Esophagus squamous epithelium (tissue), 5 donors: ENCODE measurements at regions not wholly inside any gene's neighbourhood (a gene's known extent, or its start where the extent isn't known, plus 50 kb on each side); places are given as distances from the start of the nearest gene placed in this dataset.

Source experiments
- DNase-seq: peaks from one replicate; lab custom pipeline; 2025; lab: John Stamatoyannopoulos, UW
- H3K27ac ChIP-seq, 4 donors: fragments of 200-600 bp; sonication (generic); one replicate each; pipeline ENCODE4 v1.5.1; 2016 to 2019; ENCODE audit warnings: mild to moderate bottlenecking in 1 of 4
- H3K27me3 ChIP-seq, 4 donors: fragments of 200-600 bp; sonication (generic); 1 replicate in 3 of 4; 2 replicates in 1 of 4; pipeline versions ENCODE4 v1.5.1 to v1.6.0; 2017 to 2021; ENCODE audit warnings: antibody characterized with exemption in 1 of 4
- H3K36me3 ChIP-seq, 3 donors: fragments of 200-600 bp; sonication (generic); one replicate each; pipeline ENCODE4 v1.5.1; 2016 to 2019
- H3K4me1 ChIP-seq, 3 donors: fragments of 200-600 bp; sonication (generic); one replicate each; pipeline ENCODE4 v1.5.1; 2017 to 2019
- H3K4me3 ChIP-seq, 4 donors: fragments of 200-600 bp; sonication (generic); 1 replicate in 3 of 4; 2 replicates in 1 of 4; pipeline ENCODE4 v1.5.1; 2016 to 2019; ENCODE audit warnings: mild to moderate bottlenecking in 2 of 4, moderate library complexity in 1 of 4
- H3K9me3 ChIP-seq, 3 donors: fragments of 200-600 bp; sonication (generic); one replicate each; pipeline ENCODE4 v1.5.1; 2016 to 2019
- POLR2A ChIP-seq, 4 donors: fragments of 450-650 bp; IDR thresholded peaks; one replicate each; pipeline ENCODE4 v1.6.1; 2017; ENCODE audit warnings: antibody characterized with exemption in 4 of 4, mild to moderate bottlenecking in 4 of 4, moderate library complexity in 3 of 4
- WGBS, 2 donors: methylation state at CpG; one replicate each; pipeline ENCODE4 v1.1.5; 2018; 5-methylcytosine and 5-hydroxymethylcytosine counted together
- intact Hi-C: fragments of 100-400 bp; cut with DNase I; formaldehyde crosslinking; loops from one replicate; pipeline ENCODE4 v1.15.0; 2022
- TF ChIP-seq, protein P1 (sequence below), 6 experiments: fragments of 450-650 bp in 4 of 6; fragments of 200-600 bp in 2 of 6; sonication (generic) in 2 of 6; IDR thresholded peaks; one replicate each; pipeline ENCODE4 v1.5.1; 2016 to 2019; ENCODE audit warnings: antibody characterized with exemption in 6 of 6, mild to moderate bottlenecking in 4 of 6, moderate library complexity in 4 of 6
- donor health status: DM: yes; HTN: yes; CAD: no.

DNA sequence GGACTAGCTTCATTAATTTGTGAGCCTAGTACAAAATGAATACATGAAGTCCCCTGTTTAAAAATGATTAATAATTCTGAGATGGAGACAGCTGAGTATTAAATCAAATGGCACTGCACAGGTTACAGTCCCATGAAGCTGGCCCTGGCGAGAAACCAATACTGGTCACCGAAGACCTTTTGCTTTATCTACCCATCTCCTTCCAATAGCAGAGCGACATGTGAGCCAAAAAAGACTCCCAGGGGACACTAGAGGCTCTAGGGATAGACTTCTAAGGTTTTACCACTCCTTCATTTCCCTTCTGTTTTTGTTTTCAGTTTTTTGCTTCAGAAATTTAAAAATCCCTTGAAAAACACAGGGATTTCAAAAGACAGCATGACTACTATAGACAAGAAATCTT, 97.0 kb upstream of the CCSER1 start:
- no peak overlapping the region for H3K27ac ChIP-seq
- H3K36me3 ChIP-seq: no peaks in the 10 kb centered on the region
- intact Hi-C loops: no loop called here
- WGBS, 2 donors: 76 to 83% methylated on average over 3 of the region's 3 CpGs
- no peaks in the 10 kb centered on the region for H3K4me1 ChIP-seq
- peaks cover 0 to 3% (median 0%) of the 10 kb centered on the region in 3 donors for H3K9me3 ChIP-seq
- H3K4me3 ChIP-seq: no peak overlapping the region
- DNase-seq: no peak
- TF ChIP-seq, protein P1, sequence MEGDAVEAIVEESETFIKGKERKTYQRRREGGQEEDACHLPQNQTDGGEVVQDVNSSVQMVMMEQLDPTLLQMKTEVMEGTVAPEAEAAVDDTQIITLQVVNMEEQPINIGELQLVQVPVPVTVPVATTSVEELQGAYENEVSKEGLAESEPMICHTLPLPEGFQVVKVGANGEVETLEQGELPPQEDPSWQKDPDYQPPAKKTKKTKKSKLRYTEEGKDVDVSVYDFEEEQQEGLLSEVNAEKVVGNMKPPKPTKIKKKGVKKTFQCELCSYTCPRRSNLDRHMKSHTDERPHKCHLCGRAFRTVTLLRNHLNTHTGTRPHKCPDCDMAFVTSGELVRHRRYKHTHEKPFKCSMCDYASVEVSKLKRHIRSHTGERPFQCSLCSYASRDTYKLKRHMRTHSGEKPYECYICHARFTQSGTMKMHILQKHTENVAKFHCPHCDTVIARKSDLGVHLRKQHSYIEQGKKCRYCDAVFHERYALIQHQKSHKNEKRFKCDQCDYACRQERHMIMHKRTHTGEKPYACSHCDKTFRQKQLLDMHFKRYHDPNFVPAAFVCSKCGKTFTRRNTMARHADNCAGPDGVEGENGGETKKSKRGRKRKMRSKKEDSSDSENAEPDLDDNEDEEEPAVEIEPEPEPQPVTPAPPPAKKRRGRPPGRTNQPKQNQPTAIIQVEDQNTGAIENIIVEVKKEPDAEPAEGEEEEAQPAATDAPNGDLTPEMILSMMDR (IDR thresholded peaks at IDR 0.05): no peak
- no peak for TF ChIP-seq POLR2A (IDR thresholded peaks at IDR 0.05)
- H3K27me3 ChIP-seq: no peaks in the 10 kb centered on the region

DNA sequence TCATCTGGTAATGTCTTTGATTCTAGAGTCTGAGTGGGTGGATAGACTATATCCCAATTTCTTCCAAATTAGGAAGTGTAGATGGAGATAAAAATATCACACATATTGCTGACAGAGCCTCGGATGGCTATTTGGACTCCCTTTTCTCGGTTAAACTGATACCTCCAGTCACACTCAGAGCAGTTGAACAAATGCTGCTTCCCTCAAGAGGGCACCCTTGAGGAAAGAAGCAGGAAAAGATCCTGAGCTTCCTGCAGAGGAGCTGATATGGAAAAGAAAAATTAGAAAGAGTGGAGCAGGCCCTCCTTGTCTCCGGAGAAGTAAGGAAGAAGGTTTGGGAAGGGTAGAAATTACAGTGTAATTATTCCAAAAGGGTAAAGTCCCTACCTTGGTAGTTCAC, 96.2 kb upstream of the CCSER1 start:
- H3K36me3 ChIP-seq: no peaks in the 10 kb centered on the region
- peaks cover 0 to 3% (median 0%) of the 10 kb centered on the region in 3 donors for H3K9me3 ChIP-seq
- H3K4me3 ChIP-seq: no peak overlapping the region
- no peaks in the 10 kb centered on the region for H3K4me1 ChIP-seq
- intact Hi-C loops: no loop called here
- 43 to 51% methylated on average over 3 of the region's 3 CpGs for WGBS, 2 donors
- no peak overlapping the region for H3K27ac ChIP-seq
- TF ChIP-seq, protein P1 (IDR thresholded peaks at IDR 0.05): peak in 1 of 6 experiments; percentile 6
- no peak for TF ChIP-seq POLR2A (IDR thresholded peaks at IDR 0.05)
- no peaks in the 10 kb centered on the region for H3K27me3 ChIP-seq
- DNase-seq: no peak

DNA sequence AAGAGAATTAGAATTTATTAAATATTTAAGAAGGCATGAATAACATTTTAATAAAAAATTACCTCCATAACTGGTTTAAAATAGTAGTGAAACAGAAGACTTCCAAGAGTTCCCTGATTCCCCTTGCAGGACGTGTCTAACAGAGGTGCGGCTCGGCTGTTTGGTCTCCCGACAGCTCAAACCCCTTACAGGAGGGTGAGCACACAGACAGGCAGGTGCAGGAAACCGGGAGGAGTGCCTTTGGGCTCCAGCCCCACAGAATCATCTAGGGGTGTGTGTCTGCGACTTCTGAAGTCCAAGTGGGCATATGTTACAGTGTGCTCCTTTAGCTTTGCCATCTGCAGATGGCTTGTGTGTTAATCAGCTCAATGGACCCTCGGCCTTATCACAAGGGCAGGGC, 88.1 kb upstream of the CCSER1 start:
- 78 to 84% methylated on average over 5 to 7 of the region's 7 CpGs for WGBS, 2 donors
- H3K4me3 ChIP-seq: no peak overlapping the region
- peaks cover 0 to 3% (median 0%) of the 10 kb centered on the region in 3 donors for H3K9me3 ChIP-seq
- H3K27me3 ChIP-seq: no peaks in the 10 kb centered on the region
- no peaks in the 10 kb centered on the region for H3K4me1 ChIP-seq
- no peaks in the 10 kb centered on the region for H3K36me3 ChIP-seq
- no peak for DNase-seq
- intact Hi-C loops: no loop called here
- no peak for TF ChIP-seq POLR2A (IDR thresholded peaks at IDR 0.05)
- TF ChIP-seq, protein P1 (IDR thresholded peaks at IDR 0.05): no peak
- H3K27ac ChIP-seq: no peak overlapping the region

DNA sequence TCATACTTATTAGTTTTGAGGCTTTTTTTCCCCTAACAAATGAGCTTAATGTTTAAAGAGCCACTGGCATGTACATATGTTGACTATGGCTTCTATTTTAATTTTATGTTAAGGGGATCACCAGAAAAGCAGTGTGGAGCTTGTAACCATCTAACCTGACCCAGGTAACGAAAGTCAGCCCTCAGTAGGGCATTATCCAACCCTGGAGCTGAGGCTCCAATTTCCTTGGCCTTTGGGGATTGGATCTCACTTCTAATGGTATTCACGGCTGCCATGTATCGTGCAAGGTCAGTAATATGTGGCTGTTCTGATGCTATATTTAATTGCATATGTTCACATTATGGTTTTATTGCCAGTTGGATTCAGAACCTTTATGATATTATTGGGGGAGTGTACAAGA, 75.2 kb upstream of the CCSER1 start:
- no peak for DNase-seq
- intact Hi-C loops: no loop called here
- H3K9me3 ChIP-seq: no peaks in the 10 kb centered on the region
- TF ChIP-seq, protein P1 (IDR thresholded peaks at IDR 0.05): no peak
- TF ChIP-seq POLR2A (IDR thresholded peaks at IDR 0.05): no peak
- H3K4me3 ChIP-seq: no peak overlapping the region
- no peaks in the 10 kb centered on the region for H3K36me3 ChIP-seq
- H3K27me3 ChIP-seq: no peaks in the 10 kb centered on the region
- 76 to 85% methylated on average over 3 of the region's 3 CpGs for WGBS, 2 donors
- no peak overlapping the region for H3K27ac ChIP-seq
- H3K4me1 ChIP-seq: no peaks in the 10 kb centered on the region

DNA sequence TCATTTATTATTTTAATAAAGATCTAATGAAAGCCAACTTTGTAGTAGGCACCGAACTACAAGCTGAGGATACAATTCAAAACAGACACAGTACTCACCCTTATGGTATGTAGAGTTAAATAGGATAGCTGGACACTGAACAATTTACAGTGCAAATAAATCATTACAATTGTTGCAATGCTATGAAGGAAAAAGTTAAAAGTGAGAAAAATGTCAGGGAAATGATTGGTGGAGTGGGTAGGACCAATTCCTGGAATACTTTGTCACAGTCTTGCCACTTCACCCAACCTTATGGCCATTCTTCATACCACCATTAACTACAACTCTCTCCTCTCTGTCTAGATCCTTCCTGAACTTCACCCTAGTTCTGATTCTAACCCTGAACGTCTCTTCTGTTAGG, 70.1 kb upstream of the CCSER1 start:
- TF ChIP-seq POLR2A (IDR thresholded peaks at IDR 0.05): no peak
- TF ChIP-seq, protein P1 (IDR thresholded peaks at IDR 0.05): no peak
- no peak for DNase-seq
- Histone ChIP-seq H3K4me3 (no peak overlapping the region), H3K27me3 (no peaks in the 10 kb centered on the region), H3K9me3 (no peaks in the 10 kb centered on the region), H3K36me3 (no peaks in the 10 kb centered on the region), H3K4me1 (no peaks in the 10 kb centered on the region), H3K27ac (no peak overlapping the region)
- 49 to 61% methylated on average over 2 of the region's 2 CpGs for WGBS, 2 donors
- intact Hi-C loops: no loop called here
